Upper lobe of left lung (tissue), 6 donors: ENCODE measurements at regions not wholly inside any gene's neighbourhood (a gene's known extent, or its start where the extent isn't known, plus 50 kb on each side); places are given as distances from the start of the nearest gene placed in this dataset.
A peak's percentile ranks its signal among the peaks of the same experiment; 100 is the strongest.

Source experiments
- ATAC-seq, 2 donors: fragments of 200-7000 bp; cut with Tn5 transposase; one replicate each; pipeline ENCODE4 v1.9.1; 2022; ENCODE audit warnings: mild to moderate bottlenecking in 2 of 2, moderate library complexity in 2 of 2; ENCODE audit not compliant: low FRiP score in 2 of 2
- DNase-seq, 2 donors: peaks; one replicate each; pipeline ENCODE4 v3.0.0-alpha.2; 2019 to 2020
- H3K27ac ChIP-seq, 4 donors: fragments of 200-600 bp; sonication (generic); one replicate each; pipeline ENCODE4 v1.5.1; 2016 to 2019
- H3K27me3 ChIP-seq, 4 donors: fragments of 200-600 bp; sonication (generic); one replicate each; pipeline ENCODE4 v1.5.1; 2017 to 2019
- H3K36me3 ChIP-seq, 4 donors: fragments of 200-600 bp; sonication (generic); one replicate each; pipeline ENCODE4 v1.5.1; 2016 to 2019
- H3K4me1 ChIP-seq, 4 donors: fragments of 200-600 bp; sonication (generic); one replicate each; pipeline ENCODE4 v1.5.1; 2018 to 2019
- H3K4me3 ChIP-seq, 4 donors: fragments of 200-600 bp; sonication (generic); one replicate each; pipeline ENCODE4 v1.5.1; 2017 to 2019; ENCODE audit warnings: mild to moderate bottlenecking in 2 of 4, moderate library complexity in 1 of 4
- H3K9me3 ChIP-seq, 4 donors: fragments of 200-600 bp; sonication (generic); one replicate each; pipeline ENCODE4 v1.5.1; 2018 to 2019
- EP300 ChIP-seq, 4 donors: sonication (generic); formaldehyde crosslinking; IDR thresholded peaks; one replicate each; pipeline ENCODE4 v1.5.1; 2017; ENCODE audit warnings: antibody characterized with exemption in 4 of 4, control low read depth in 2 of 4
- POLR2A ChIP-seq, 4 donors: fragments of 450-650 bp; IDR thresholded peaks; one replicate each; pipeline ENCODE4 v1.5.1; 2016 to 2017; ENCODE audit warnings: antibody characterized with exemption in 4 of 4, mild to moderate bottlenecking in 2 of 4
- POLR2AphosphoS5 ChIP-seq, 2 donors: sonication (generic); formaldehyde crosslinking; IDR thresholded peaks; one replicate each; pipeline ENCODE4 v1.5.1; 2017; ENCODE audit warnings: antibody characterized with exemption in 2 of 2
- WGBS, 2 donors: methylation state at CpG; one replicate each; pipeline ENCODE4 v1.1.5; 2017 to 2018; 5-methylcytosine and 5-hydroxymethylcytosine counted together
- TF ChIP-seq, protein P1 (sequence below), 6 experiments: fragments of 450-650 bp in 4 of 6; fragments of 200-600 bp in 2 of 6; sonication (generic) in 2 of 6; IDR thresholded peaks; one replicate each; pipeline ENCODE4 v1.5.1; 2016 to 2019; ENCODE audit warnings: antibody characterized with exemption in 6 of 6
- donor health status: DM: no; HTN: no; CAD: no; lungs with moderate emphysema.
- donor health status: DM: no; HTN: yes; CAD: no; lungs with severe emphysema.

DNA sequence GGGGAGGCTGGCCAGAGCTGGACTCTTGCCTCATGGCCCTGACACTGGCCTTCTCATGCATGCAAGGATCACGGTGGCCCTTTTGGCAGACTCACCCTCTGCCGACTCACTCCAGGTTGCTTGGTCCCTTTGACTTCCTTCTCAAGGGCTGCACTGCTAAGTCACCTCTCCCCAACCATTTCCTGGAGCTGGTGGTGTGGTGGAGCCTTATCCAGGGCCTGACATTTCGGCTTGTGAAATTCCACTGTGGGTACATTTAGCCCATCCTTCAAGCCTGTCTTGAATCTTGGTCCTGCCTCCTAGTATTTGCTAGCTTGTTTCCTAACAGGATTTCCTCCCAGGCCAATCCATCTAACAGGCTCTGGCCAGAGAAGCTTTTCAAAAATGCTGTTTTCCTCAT, 52.6 kb upstream of the JUN start:
- Histone ChIP-seq H3K4me1 (peaks cover 0 to 14% (median 5%) of the 10 kb centered on the region in 4 donors), H3K27me3 (no peaks in the 10 kb centered on the region), H3K27ac (peak overlapping the region; percentile 3 to 70 (median 30)), H3K36me3 (no peaks in the 10 kb centered on the region), H3K4me3 (no peak overlapping the region), H3K9me3 (no peaks in the 10 kb centered on the region)
- WGBS, 2 donors, result 30 to 35% methylated on average over 1 to 3 of the region's 3 CpGs
- ATAC-seq, result peak in 1 of 2 donors; percentile 56
- DNase-seq, result no peak
- TF ChIP-seq POLR2AphosphoS5 (IDR thresholded peaks at IDR 0.05) (peak; percentile 48 to 55), POLR2A (IDR thresholded peaks at IDR 0.05) (no peak)

DNA sequence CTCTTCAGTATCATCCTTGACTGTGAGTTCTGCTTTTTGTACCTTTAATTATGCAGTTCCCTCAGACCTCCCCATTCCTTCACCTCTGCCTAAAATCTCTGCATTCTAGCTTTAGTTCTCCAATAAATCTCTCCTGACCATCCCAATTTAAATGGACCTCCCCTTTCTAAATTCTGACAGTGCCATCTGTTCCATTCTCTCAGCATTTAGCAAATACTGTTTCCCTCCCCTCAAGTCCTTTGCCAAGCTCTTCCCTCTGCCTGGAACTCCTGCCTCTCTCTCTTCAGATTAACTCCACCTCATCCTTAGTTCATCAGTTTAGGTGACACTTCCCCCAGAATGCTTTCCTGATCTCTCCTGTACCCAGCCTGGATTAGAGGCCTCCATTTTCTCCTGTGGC, 54.0 kb upstream of the JUN start:
- H3K4me1 ChIP-seq, result peaks cover 0 to 14% (median 5%) of the 10 kb centered on the region in 4 donors
- TF ChIP-seq, protein P1, sequence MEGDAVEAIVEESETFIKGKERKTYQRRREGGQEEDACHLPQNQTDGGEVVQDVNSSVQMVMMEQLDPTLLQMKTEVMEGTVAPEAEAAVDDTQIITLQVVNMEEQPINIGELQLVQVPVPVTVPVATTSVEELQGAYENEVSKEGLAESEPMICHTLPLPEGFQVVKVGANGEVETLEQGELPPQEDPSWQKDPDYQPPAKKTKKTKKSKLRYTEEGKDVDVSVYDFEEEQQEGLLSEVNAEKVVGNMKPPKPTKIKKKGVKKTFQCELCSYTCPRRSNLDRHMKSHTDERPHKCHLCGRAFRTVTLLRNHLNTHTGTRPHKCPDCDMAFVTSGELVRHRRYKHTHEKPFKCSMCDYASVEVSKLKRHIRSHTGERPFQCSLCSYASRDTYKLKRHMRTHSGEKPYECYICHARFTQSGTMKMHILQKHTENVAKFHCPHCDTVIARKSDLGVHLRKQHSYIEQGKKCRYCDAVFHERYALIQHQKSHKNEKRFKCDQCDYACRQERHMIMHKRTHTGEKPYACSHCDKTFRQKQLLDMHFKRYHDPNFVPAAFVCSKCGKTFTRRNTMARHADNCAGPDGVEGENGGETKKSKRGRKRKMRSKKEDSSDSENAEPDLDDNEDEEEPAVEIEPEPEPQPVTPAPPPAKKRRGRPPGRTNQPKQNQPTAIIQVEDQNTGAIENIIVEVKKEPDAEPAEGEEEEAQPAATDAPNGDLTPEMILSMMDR (IDR thresholded peaks at IDR 0.05), result no peak
- TF ChIP-seq POLR2A (IDR thresholded peaks at IDR 0.05) (no peak), EP300 (IDR thresholded peaks at IDR 0.05) (no peak), POLR2AphosphoS5 (IDR thresholded peaks at IDR 0.05) (no peak)
- no peaks in the 10 kb centered on the region for H3K27me3 ChIP-seq
- no peak overlapping the region for H3K27ac ChIP-seq
- no peaks in the 10 kb centered on the region for H3K36me3 ChIP-seq
- no peak for DNase-seq
- H3K9me3 ChIP-seq, result no peaks in the 10 kb centered on the region
- no peak for ATAC-seq
- no peak overlapping the region for H3K4me3 ChIP-seq

DNA sequence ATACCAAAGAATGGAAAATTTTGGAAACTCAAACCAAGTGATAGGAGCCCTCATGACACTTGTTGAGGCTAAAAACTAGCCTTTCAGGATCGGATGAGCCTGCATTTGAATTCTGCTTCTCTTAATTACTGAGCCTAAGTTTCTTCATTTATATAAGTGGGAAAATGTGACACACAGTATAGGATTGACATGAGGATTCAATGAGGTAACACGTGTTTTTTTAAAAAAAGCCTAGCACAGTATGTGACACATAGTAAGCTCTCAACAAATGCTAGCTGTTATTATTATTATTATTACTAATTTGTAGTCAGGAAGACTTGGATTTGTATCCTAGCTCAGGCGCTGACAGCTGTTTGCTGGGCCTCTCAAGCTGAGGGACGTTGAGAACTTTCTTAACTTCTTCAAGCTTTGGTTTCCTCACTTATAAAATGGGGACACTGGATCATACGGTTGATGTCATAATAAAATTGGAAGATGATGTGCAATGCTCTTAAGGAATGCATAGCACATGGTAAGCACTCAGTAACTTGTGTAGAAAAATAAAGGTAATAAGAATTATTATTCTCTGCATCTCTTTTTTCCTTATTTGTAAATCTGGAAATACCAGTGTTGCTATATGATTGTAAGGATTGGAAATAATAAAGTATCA, 55.4 kb upstream of the JUN start:
- TF ChIP-seq POLR2A (IDR thresholded peaks at IDR 0.05) (no peak), EP300 (IDR thresholded peaks at IDR 0.05) (no peak), POLR2AphosphoS5 (IDR thresholded peaks at IDR 0.05) (no peak)
- TF ChIP-seq, protein P1 (IDR thresholded peaks at IDR 0.05), result no peak
- no peak overlapping the region for H3K4me3 ChIP-seq
- DNase-seq (no peak), ATAC-seq (no peak)
- no peaks in the 10 kb centered on the region for H3K9me3 ChIP-seq
- H3K36me3 ChIP-seq, result no peaks in the 10 kb centered on the region
- peaks cover 0 to 14% (median 5%) of the 10 kb centered on the region in 4 donors for H3K4me1 ChIP-seq
- no peaks in the 10 kb centered on the region for H3K27me3 ChIP-seq
- 69 to 72% methylated on average over 5 of the region's 5 CpGs for WGBS, 2 donors
- no peak overlapping the region for H3K27ac ChIP-seq

DNA sequence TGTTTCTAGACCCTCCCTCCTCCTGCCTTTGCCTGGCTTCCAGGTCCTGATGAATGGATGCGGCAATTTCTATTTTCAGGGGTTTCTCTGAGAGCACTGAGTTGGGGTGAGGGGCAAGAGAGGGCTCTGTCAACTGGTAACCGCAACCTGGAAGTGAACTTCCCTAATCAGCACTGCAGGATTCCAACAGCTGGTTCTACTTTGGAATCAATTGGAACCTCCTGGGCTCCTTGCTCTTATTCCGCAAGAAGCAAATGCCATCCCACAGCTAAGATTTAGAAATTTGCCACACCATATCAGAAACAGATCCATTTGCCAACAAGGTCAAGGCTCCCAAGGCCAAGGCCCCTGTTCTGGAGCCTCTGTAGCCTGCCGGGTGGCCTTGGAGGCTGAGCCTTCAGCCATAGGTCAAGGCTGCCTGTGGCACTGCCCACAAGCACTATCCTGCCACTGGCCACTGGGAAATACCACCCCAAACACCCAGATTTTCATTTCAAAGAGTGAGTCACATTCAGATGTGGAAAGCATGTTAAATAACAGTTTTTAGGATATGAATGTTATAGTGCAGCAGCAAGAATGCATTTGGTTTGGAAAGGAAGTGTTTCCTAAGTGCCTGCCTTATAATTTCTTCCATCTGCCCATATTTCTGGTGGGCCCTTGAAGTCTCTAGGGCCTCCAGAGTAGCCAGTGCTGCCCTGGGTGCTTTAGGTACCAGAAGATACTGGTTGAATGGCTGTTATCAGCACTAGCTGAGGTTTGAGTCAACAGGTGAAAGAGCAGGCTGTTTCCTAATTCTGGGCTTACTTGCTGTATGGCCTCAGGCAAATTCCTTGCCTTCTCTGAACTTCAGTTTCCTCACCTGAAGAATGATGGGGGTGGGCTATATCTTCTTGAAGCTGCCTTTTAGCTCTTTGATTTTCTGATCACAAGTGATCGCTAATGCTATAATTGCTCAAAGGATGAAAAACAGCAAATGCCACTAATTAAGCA, 56.3 kb upstream of the JUN start:
- H3K9me3 ChIP-seq, result no peaks in the 10 kb centered on the region
- H3K4me3 ChIP-seq, result no peak overlapping the region
- H3K4me1 ChIP-seq, result peaks cover 0 to 14% (median 5%) of the 10 kb centered on the region in 4 donors
- no peaks in the 10 kb centered on the region for H3K36me3 ChIP-seq
- no peak for TF ChIP-seq POLR2A (IDR thresholded peaks at IDR 0.05)
- TF ChIP-seq, protein P1 (IDR thresholded peaks at IDR 0.05), result no peak
- TF ChIP-seq POLR2AphosphoS5 (IDR thresholded peaks at IDR 0.05), result no peak
- TF ChIP-seq EP300 (IDR thresholded peaks at IDR 0.05), result no peak
- ATAC-seq (no peak), DNase-seq (no peak)
- WGBS, 2 donors, result 89 to 97% methylated on average over 4 to 5 of the region's 5 CpGs
- no peaks in the 10 kb centered on the region for H3K27me3 ChIP-seq
- H3K27ac ChIP-seq, result no peak overlapping the region

DNA sequence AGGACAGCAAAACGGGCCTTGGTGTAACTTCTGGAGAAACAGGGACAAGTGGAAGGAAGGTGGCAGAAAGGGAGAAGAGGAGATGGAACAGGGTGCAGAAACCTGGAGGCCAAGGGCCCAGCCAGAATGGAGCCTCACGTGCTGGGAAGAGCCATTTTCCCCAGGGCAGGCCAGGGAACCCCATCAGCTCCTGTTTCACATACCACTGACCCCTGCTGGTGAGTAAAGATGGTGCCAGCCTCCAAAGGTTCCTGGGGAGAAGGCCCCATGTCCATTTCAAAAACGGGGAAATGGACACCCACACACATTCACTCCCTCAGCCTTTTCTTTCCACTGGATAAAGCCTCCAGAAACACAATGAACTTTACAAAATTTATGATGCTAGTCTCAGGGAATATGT, 57.6 kb upstream of the JUN start:
- TF ChIP-seq POLR2AphosphoS5 (IDR thresholded peaks at IDR 0.05), result no peak
- TF ChIP-seq, protein P1 (IDR thresholded peaks at IDR 0.05), result peak; percentile 18 to 50 (median 46)
- no peaks in the 10 kb centered on the region for H3K9me3 ChIP-seq
- H3K27me3 ChIP-seq, result no peaks in the 10 kb centered on the region
- H3K4me1 ChIP-seq, result peaks cover 0 to 8% (median 3%) of the 10 kb centered on the region in 4 donors
- no peak overlapping the region for H3K4me3 ChIP-seq
- WGBS, 2 donors, result 68 to 81% methylated on average over 3 of the region's 3 CpGs
- peak in 1 of 2 donors; percentile 46 for DNase-seq
- H3K36me3 ChIP-seq, result no peaks in the 10 kb centered on the region
- no peak overlapping the region for H3K27ac ChIP-seq
- peak in 1 of 2 donors; percentile 57 for ATAC-seq
